ENCODE measurements at regions not wholly inside any gene's neighbourhood (a gene's known extent, or its start where the extent isn't known, plus 50 kb on each side); places are given as distances from the start of the nearest gene placed in this dataset.
"Not testable (repeated sequence)": the region's sequence is repeated elsewhere in the genome, so short reads cannot be mapped to it uniquely, and the experiment has no call there.

- intact Hi-C loops (cut with DNase I, micrococcal nuclease), result no loop called here
- DNase-seq (no peak), ATAC-seq (no peak)
Observed at GRCh38 chrX:44785652-44786051, 58.2 kb upstream of the DUSP21 start.

DNA sequence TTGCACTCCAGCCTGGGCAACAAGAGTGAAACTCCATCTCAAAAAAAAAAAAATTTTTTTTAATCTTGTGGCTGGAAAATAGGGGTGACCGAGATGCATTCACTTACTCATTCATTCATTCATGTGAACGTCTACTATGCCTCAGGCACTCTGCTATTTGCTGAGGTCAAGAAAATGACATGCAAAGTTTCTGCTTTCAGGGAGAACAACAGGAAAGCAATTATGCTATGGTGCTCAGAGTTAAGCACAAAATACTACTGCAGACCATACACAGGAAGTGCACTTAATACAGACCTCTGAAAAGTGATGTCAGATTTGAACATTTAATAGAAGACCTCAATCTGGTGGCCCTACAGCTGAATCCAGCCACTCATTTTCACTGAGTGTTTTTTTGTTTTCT, 59.6 kb upstream of the DUSP21 start:
- no peak for DNase-seq
- intact Hi-C loops (cut with DNase I, micrococcal nuclease), result no loop called here
- no peak for ATAC-seq

DNA sequence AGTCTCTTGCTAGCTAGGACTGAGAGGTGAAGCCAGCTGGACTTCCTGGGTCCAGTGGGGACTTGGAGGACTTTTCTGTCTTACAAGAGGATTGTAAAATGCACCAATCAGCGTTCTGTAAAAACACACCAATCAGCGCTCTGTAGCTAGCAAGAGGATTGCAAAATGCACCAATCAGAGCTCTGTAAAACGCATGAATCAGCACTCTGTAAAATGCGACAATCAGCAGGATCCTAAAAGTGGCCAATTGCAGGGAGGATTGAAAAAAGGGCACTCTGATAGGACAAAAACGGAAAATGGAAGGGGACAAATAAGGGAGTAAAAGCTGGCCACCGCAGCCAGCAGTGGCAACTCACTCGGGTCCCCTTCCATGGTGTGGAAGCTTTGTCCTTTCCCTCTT, 65.6 kb upstream of the DUSP21 start:
- ATAC-seq (no peak), DNase-seq (no peak)
- intact Hi-C loops (cut with DNase I, micrococcal nuclease), result no loop called here

GRCh38 chrX:44775726-44776125, 68.1 kb upstream of the DUSP21 start:
- intact Hi-C loops (cut with DNase I, micrococcal nuclease), result no loop called here
- ATAC-seq (peak; percentile 78), DNase-seq (peak in 1 of 2 donors; percentile 20)

DNA sequence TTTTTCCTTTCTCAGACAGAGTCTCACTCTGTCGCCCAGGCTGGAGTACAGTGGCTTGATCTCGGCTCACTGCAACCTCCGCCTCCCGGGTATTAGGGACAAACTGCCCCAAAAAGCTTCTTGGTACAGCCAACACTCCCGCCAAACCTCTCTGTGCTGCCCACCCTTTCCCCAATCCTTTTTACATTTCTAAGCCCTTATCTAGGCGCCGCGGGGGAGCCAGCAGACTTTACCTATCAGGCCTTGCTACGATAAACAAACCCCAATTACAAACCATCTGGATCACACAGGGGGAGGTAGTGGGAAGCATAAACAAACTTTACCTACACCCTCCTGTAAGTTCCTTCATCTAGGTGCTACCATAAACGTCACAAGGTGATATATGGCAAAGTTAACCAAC, 69.8 kb upstream of the DUSP21 start:
- ATAC-seq; intact Hi-C loops (cut with DNase I, micrococcal nuclease); DNase-seq: not testable (repeated sequence)

GRCh38 chrX:44770121-44770520, 73.7 kb upstream of the DUSP21 start:
- intact Hi-C loops (cut with DNase I, micrococcal nuclease), result no loop called here
- ATAC-seq (no peak), DNase-seq (no peak)

GRCh38 chrX:44767308-44767707, 76.5 kb upstream of the DUSP21 start:
- ATAC-seq (no peak), DNase-seq (no peak)
- intact Hi-C loops (cut with DNase I, micrococcal nuclease), result loop anchor here in 1 of 2 donors (10.0 kb wide), 1 partner anchor 97 kb away; no protein-coding TSS in a partner anchor

DNA sequence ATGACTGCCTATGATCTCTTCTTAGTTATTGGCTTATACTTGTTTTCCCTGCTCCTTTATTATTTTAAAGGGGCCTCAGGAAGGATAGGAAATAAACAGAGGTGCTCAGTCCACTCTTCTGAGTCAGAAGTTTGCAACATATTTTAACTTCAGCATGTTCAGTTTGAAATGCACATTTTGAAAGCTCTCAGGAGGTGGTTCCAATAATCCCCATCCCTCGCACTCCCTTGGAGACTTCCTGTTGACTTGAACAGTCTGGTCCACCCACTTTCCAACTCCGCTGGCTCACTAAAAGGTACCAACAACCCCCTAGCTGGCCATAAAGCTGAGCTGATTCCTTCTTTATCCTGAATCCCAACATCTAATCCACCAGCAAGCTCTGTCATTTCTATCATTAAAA, 78.3 kb upstream of the DUSP21 start:
- DNase-seq (no peak), ATAC-seq (no peak)
- intact Hi-C loops (cut with DNase I, micrococcal nuclease), result loop anchor here in 1 of 2 donors (10.0 kb wide), 1 partner anchor 99 kb away; no protein-coding TSS in a partner anchor

GRCh38 chrX:44747969-44748368, 95.9 kb upstream of the DUSP21 start:
- ATAC-seq (no peak), DNase-seq (no peak)
- intact Hi-C loops (cut with DNase I, micrococcal nuclease), result no loop called here

- intact Hi-C loops (cut with DNase I, micrococcal nuclease), result no loop called here
- DNase-seq (no peak), ATAC-seq (no peak)
Observed at GRCh38 chrX:44747317-44747716, 96.5 kb upstream of the DUSP21 start.

DNA sequence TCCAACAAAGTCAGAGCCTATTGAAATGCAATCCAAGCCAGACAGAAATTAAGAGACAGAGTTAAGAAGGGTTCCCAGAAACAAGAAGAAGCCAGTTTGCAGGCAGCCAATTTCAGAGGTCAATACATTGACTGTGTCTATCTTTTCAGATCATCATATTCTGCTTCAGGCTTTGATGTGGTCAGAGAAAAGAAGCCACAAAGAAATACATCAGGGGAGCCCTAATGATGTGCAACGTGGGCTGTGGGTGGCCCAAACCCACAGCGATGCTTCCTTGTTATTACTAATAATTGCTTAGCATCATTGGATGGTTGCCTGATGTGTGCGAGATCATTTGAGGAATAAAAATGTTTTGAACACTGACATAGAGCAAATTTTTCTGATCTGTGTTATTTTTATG, 99.0 kb upstream of the DUSP21 start:
- DNase-seq (no peak), ATAC-seq (no peak)
- intact Hi-C loops (cut with DNase I, micrococcal nuclease), result no loop called here

DNA sequence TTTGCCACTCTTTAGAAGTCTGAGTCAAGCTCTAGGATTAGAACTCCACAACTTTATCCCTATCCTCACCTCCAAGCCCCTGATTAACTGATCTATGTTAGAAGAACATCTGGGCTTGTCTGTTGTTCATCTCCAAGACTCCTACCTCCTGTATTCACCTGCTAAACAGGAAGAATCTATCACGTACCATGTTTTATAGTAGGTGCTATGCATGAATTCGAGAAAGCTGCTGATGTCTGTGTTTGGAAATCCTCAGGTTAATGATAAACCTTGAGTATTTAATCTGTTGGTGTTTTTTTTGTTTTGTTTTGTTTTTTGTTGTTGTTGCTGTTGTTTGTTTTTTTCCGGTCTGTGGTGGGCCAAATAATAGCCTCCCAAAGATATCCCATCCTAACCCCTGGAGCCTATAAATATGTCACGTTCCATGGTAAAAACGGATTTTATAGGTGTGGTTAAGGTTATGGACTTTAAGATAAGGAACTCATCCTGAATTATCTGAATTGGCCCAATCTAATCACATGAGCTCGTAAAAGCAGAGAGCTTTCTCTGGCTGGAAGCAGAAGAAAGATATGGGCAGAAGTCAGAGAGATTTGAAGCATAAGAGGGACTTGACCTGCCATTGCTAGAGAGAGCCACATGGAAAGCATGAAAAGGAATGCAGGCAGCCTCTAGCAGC, 101.2 kb upstream of the DUSP21 start:
- DNase-seq (no peak), ATAC-seq (peak; percentile 99)
- intact Hi-C loops (cut with DNase I, micrococcal nuclease), result no loop called here

DNA sequence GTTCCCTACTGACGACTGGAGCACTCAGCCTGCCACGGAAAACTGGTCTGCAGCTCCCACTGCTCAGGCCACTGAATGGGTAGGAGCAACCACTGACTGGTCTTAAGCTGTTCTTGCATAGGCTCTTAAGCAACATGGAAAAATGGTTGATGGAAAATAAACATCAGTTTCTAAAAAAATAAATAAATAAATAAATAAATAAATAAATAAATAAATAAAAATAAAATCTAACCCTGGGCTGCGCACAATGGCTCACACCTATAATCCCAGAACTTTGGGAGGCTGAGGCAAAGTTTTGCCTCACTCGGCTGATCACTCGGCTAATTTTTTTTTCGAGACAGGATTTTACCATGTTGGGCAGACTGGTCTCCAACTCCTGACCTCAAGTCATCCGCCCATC, 102.0 kb upstream of the DUSP21 start:
- intact Hi-C loops (cut with DNase I, micrococcal nuclease); ATAC-seq; DNase-seq: not testable (repeated sequence)

DNA sequence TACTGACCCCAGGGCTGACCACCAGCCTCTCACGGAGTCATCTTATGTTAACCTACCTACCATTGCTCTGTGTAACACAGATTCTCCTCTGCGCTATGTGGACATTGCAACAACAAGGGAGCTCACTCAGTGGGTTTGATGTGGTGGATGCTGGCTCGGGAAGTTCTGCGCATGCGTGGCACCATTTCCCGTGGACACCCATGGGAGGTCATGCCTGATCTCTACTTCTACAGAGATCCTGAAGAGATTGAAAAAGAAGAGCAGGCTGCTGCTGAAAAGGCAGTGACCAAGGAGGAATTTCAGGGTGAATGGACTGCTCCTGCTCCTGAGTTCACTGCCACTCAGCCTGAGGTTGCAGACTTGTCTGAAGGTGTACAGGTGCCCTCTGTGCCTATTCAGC, 102.4 kb upstream of the DUSP21 start:
- DNase-seq; intact Hi-C loops (cut with DNase I, micrococcal nuclease); ATAC-seq: not testable (repeated sequence)

GRCh38 chrX:44735498-44735897, 108.3 kb upstream of the DUSP21 start:
- no peak for DNase-seq
- intact Hi-C loops (cut with DNase I, micrococcal nuclease), result no loop called here
- ATAC-seq, result no peak

DNA sequence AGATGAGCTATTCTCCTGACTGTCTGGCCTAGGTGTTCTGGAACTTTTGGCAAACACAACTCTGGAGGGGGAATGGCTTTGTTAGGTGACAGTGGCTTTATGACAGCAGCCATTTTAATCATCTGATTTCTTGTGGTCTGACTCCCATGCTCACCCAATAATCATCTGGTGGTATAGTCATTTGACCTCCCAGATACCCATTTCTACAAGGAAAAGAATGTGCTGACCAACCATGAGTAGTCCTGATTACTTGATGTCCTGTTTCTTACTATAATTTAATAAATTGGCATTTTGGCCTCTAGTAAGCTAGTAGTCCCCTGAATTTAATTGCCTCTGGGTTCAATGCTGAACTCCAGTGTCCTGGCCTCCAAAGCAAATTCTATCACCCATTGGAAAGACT, 109.9 kb upstream of the DUSP21 start:
- ATAC-seq (no peak), DNase-seq (no peak)
- intact Hi-C loops (cut with DNase I, micrococcal nuclease), result no loop called here

DNA sequence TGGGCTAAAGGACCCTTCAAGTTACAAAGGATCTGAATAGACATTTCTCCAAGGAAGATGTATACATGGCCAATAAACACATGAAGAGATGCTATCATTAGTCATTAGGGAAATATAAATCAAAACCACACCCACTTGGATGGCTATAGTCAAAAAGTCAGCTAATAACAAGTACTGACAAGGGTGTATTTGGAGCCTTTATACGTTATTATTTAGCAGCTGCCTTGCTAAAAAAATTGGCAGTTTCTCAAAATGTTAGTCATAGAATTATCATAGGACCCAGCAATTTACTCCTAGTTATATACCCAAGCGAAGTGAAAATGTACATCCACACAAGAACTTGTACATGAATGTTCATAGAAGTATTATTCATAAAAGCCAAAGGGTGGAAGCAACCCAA, 112.7 kb upstream of the DUSP21 start:
- intact Hi-C loops (cut with DNase I, micrococcal nuclease), result no loop called here

DNA sequence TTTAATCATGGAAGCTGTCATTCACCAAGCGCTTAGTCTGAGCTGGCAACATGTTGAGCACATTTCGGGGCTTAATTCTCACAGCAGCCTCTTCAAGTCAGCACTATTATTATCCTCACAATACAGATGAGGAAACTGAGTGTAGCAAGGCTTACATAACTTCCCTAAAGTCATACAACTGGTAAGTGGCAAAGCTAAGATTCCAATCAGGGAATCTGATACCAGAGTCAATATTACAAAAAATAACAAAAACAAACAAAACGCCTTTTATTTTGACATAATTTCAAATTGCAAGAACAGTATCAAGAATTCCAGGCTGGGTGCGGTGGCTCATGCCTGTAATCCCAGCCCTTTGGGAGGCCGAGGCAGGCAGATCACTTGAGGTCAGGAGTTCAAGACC, 120.4 kb upstream of the DUSP21 start:
- ATAC-seq (no peak), DNase-seq (no peak)
- intact Hi-C loops (cut with DNase I, micrococcal nuclease), result no loop called here

More for the DNA sequence above, 112.7 kb upstream of the DUSP21 start:
- ATAC-seq (no peak), DNase-seq (no peak)

GRCh38 chrX:44708470-44708869, 135.4 kb upstream of the DUSP21 start:
- DNase-seq (no peak), ATAC-seq (no peak)
- intact Hi-C loops (cut with DNase I, micrococcal nuclease), result no loop called here

DNA sequence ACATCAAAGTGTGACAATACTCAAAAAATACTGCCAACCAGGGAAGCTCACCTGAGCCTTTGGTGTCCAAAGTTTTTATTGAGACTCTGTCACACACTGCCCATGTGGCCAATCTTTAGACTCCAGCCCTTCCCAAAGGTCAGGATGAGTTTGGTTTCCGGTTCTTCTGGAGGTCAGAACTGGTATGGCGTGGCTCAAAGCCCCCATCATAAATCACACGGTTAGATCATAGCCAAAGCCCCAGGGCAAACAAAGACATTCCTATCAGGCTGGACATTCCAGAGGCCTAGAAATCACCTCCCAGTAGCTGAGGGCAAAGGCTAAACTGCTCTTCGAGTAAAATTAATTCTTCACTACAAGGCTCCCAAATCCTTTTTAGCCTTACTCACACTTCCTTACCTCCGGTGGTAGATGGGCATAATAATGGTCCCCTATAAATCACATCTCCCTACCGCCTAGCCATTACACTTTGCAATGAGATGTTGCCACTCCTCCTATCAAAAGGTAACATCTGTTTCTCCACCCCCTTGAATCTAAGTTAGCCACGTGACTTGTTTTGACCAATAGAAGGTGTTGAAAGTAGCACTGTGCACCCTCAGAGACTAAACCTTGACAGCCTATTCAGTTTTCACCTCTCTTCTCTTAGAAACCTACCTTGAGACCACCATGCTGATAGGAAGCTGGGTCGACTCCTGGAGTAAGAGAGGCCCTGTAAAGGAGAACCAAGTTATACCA, 137.8 kb upstream of the DUSP21 start:
- DNase-seq, result no peak
- ATAC-seq, result no peak
- intact Hi-C loops (cut with DNase I, micrococcal nuclease), result no loop called here

DNA sequence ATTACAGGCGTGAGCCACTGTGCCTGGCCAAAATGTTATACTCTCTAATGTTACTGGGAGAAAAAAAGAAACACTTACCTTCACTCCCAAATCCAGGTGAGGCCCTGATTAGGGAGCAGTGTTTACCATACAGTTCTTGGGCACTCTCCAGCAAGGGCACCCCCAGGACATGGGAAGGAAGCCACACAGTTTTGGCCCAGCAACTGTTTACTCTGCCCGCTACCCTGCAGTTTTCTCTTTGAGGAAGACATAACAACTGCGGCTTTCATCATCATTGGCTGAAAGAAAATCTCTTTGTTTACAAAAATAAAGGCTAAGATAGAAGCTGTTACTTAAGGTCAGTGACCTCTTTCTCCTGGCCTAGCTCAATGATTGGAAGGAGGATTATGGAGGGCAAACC, 145.5 kb upstream of the DUSP21 start:
- intact Hi-C loops (cut with DNase I, micrococcal nuclease), result no loop called here
- ATAC-seq (no peak), DNase-seq (no peak)
